Trophoblast cell (in vitro differentiated cells and primary cell): ENCODE measurements at regions not wholly inside any gene's neighbourhood (a gene's known extent, or its start where the extent isn't known, plus 50 kb on each side); places are given as distances from the start of the nearest gene placed in this dataset.

Experiments
- DNase-seq, 2 donors: peaks; one replicate each; pipeline ENCODE4 v3.0.0-alpha.2; 2016
- H2AFZ ChIP-seq: 2 replicates; pipeline ENCODE4 v1.6.1; 2013; ENCODE audit warnings: low read length, moderate library complexity, mild to moderate bottlenecking; ENCODE audit not compliant: insufficient read depth, poor library complexity
- H2AK5ac ChIP-seq: 2 replicates; pipeline ENCODE4 v1.6.1; 2013; ENCODE audit warnings: mild to moderate bottlenecking, low read length
- H2BK120ac ChIP-seq: 2 replicates; pipeline ENCODE4 v1.6.1; 2013; ENCODE audit warnings: low read length, mild to moderate bottlenecking, moderate library complexity; ENCODE audit not compliant: insufficient read depth, poor library complexity
- H2BK12ac ChIP-seq: 2 replicates; pipeline ENCODE4 v1.6.1; 2013; ENCODE audit warnings: mild to moderate bottlenecking, low read length, moderate library complexity
- H2BK5ac ChIP-seq: 2 replicates; pipeline ENCODE4 v1.6.1; 2013; ENCODE audit warnings: low read length, low read depth, moderate library complexity, mild to moderate bottlenecking; ENCODE audit not compliant: poor library complexity
- H3K14ac ChIP-seq: 2 replicates; pipeline ENCODE4 v1.6.1; 2013; ENCODE audit warnings: mild to moderate bottlenecking, low read length
- H3K18ac ChIP-seq: 2 replicates; pipeline ENCODE4 v1.6.1; 2013; ENCODE audit warnings: mild to moderate bottlenecking, low read length
- H3K23ac ChIP-seq: 2 replicates; pipeline ENCODE4 v1.6.1; 2013; ENCODE audit warnings: low read length
- H3K27ac ChIP-seq: 2 replicates; pipeline ENCODE4 v1.5.1; 2013; ENCODE audit warnings: low read depth, mild to moderate bottlenecking, inconsistent platforms, low read length, moderate library complexity
- H3K27me3 ChIP-seq: 2 replicates; pipeline ENCODE4 v1.6.1; 2013; ENCODE audit warnings: inconsistent platforms, mild to moderate bottlenecking, low read length, moderate library complexity; ENCODE audit not compliant: insufficient read depth
- H3K36me3 ChIP-seq, 2 experiments: 1 replicate in 1 of 2; 2 replicates in 1 of 2; pipeline ENCODE4 v1.6.1; 2013; ENCODE audit warnings: low read length in 2 of 2, mild to moderate bottlenecking in 2 of 2, moderate library complexity in 1 of 2; ENCODE audit not compliant: insufficient read depth in 2 of 2, control insufficient read depth in 1 of 2
- H3K4ac ChIP-seq: 2 replicates; pipeline ENCODE4 v1.6.1; 2013; ENCODE audit warnings: low read depth, mild to moderate bottlenecking, low read length, moderate library complexity
- H3K4me1 ChIP-seq, 2 experiments: 1 replicate in 1 of 2; 2 replicates in 1 of 2; pipeline ENCODE4 v1.6.1; 2013; ENCODE audit warnings: low read length in 2 of 2, mild to moderate bottlenecking in 2 of 2, moderate library complexity in 1 of 2; ENCODE audit not compliant: insufficient read depth in 2 of 2, control insufficient read depth in 1 of 2
- H3K4me2 ChIP-seq: 2 replicates; pipeline ENCODE4 v1.6.1; 2013; ENCODE audit warnings: inconsistent platforms, mild to moderate bottlenecking, low read length, moderate library complexity
- H3K4me3 ChIP-seq: 2 replicates; pipeline ENCODE4 v1.5.1; 2013; ENCODE audit warnings: mild to moderate bottlenecking, low read depth, low read length, inconsistent platforms
- H3K79me1 ChIP-seq: one replicate; pipeline ENCODE4 v1.6.1; 2013; ENCODE audit warnings: low read length
- H3K79me2 ChIP-seq: 2 replicates; pipeline ENCODE4 v1.6.1; 2013; ENCODE audit warnings: low read length, mild to moderate bottlenecking; ENCODE audit not compliant: control insufficient read depth, insufficient read depth, poor library complexity
- H3K9ac ChIP-seq: 2 replicates; pipeline ENCODE4 v1.6.1; 2013; ENCODE audit warnings: mild to moderate bottlenecking, low read length
- H3K9me3 ChIP-seq: 2 replicates; pipeline ENCODE4 v1.6.1; 2013; ENCODE audit warnings: low read depth, mild to moderate bottlenecking, control low read depth, inconsistent platforms, low read length; ENCODE audit not compliant: insufficient read depth
- H4K12ac ChIP-seq: 2 replicates; pipeline ENCODE4 v1.6.1; 2013; ENCODE audit warnings: low read depth, mild to moderate bottlenecking, low read length, moderate library complexity
- H4K8ac ChIP-seq: 2 replicates; pipeline ENCODE4 v1.6.1; 2013; ENCODE audit warnings: low read depth, mild to moderate bottlenecking, low read length, moderate library complexity
- H4K91ac ChIP-seq: one replicate; pipeline ENCODE4 v1.6.1; 2013; ENCODE audit warnings: low read depth, mild to moderate bottlenecking, low read length, moderate library complexity
- WGBS: extraction: QIAGEN DNeasy Blood & Tissue Kit; methylation state at CpG from one replicate; pipeline ENCODE4 v1.1.7; 2013; ENCODE audit warnings: missing lambda C conversion rate; ENCODE audit not compliant: insufficient read length, insufficient coverage; ENCODE audit errors: extremely low coverage; 5-methylcytosine and 5-hydroxymethylcytosine counted together

DNA sequence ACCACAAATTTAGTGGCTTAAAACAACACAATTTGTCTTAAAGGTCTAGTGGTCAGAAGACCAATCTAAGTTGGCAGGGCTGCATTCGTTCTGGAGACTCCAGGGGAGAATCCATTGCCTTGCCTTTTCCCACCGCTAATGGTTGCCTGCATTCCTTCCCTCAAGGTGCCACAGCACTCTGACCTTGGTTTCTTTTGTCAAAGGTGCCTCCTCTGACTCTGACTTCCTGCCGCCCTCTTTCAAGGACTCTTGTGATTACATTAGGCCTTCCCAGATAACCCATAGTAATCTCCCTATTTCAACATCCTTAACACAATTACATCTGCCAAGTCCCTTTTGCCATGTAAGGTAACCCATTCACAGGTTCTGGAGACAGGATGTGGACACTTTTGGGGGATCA is 145.3 kb downstream of the S1PR1 start:
- no peaks in the 10 kb centered on the region for H3K36me3 ChIP-seq
- H4K91ac ChIP-seq: no peak overlapping the region
- H3K9ac ChIP-seq: no peak overlapping the region
- H2BK12ac ChIP-seq: no peak overlapping the region
- no peak overlapping the region for H2AFZ ChIP-seq
- no peak overlapping the region for H3K4me3 ChIP-seq
- H4K12ac ChIP-seq: no peak overlapping the region
- no peak for DNase-seq
- no peaks in the 10 kb centered on the region for H3K79me2 ChIP-seq
- H3K9me3 ChIP-seq: peaks cover 3% of the 10 kb centered on the region
- H2BK5ac ChIP-seq: no peak overlapping the region
- no peak overlapping the region for H3K4ac ChIP-seq
- H3K14ac ChIP-seq: no peak overlapping the region
- no peaks in the 10 kb centered on the region for H3K27me3 ChIP-seq
- no peak overlapping the region for H3K4me2 ChIP-seq
- no peak overlapping the region for H3K23ac ChIP-seq
- no peak overlapping the region for H3K27ac ChIP-seq
- no peak overlapping the region for H3K18ac ChIP-seq
- no CpG with 5 or more reads among the region's 3 CpGs for WGBS
- no peak overlapping the region for H2BK120ac ChIP-seq
- no peak overlapping the region for H4K8ac ChIP-seq
- no peak overlapping the region for H2AK5ac ChIP-seq
- H3K79me1 ChIP-seq: no peaks in the 10 kb centered on the region
- H3K4me1 ChIP-seq: no peaks in the 10 kb centered on the region

DNA sequence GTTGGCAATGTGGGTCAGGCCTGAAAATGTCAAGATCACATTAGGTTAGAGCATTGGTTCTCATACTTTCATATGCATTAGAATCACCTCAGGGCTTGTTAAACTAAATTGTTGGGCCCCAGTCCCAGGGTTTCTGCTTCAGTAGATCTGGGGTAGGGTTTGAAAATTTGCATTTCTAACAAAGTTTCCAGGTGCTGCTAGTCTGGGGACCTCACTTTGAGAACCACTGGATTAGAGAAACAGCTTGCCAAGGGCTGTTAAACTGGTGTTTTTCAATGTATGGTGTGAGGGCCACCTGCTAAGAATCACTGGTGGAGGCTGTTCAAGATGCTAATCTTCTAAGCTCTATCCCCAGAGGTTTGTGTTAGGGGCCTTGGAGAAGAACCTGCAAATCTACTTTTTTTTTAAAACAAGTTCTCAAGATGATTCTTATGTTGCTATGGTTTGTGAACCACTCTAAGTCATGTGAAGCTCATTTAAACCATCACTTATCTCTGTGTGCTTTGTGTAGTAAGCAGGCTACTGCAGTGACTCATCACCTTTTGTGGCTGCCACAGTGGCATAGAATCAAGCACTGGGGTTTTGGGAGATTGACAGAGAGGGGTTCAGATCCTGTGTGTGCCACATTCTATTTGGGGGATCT is 152.2 kb downstream of the S1PR1 start:
- Histone ChIP-seq H2AK5ac (no peak overlapping the region), H3K36me3 (no peaks in the 10 kb centered on the region)

DNA sequence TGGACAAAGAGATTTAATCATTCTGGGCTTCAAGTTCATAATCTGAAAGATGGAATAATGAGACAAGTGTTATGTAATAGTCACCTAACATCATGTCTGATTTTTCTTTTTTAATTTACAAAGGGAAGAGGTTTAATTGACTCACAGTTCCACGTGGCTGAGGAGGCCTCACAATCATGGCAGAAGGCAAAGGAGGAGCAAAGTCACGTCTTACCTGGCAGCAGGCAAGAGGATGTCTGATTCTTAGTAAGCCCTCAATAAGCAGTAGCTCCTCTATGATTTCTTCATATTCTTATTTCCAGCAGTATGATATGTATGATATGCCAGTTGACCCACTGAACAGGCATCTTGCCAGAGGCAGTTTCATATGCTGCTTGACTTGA is 152.7 kb downstream of the S1PR1 start:
- no CpG with 5 or more reads among the region's 2 CpGs for WGBS
- Histone ChIP-seq H2AFZ (no peak overlapping the region), H3K27ac (no peak overlapping the region), H3K14ac (no peak overlapping the region), H3K27me3 (no peaks in the 10 kb centered on the region), H4K12ac (no peak overlapping the region), H3K4me3 (no peak overlapping the region), H4K91ac (no peak overlapping the region), H3K4ac (no peak overlapping the region), H3K9me3 (peaks cover 5% of the 10 kb centered on the region), H3K79me1 (no peaks in the 10 kb centered on the region), H3K36me3 (no peaks in the 10 kb centered on the region), H2AK5ac (no peak overlapping the region), H4K8ac (no peak overlapping the region), H3K9ac (no peak overlapping the region), H2BK120ac (no peak overlapping the region), H2BK12ac (no peak overlapping the region), H3K18ac (no peak overlapping the region), H3K23ac (no peak overlapping the region), H2BK5ac (no peak overlapping the region), H3K4me2 (no peak overlapping the region), H3K79me2 (no peaks in the 10 kb centered on the region), H3K4me1 (no peaks in the 10 kb centered on the region)
- no peak for DNase-seq

More for the DNA sequence above, 152.2 kb downstream of the S1PR1 start:
- no peak for DNase-seq
- Histone ChIP-seq H3K79me2 (no peaks in the 10 kb centered on the region), H4K91ac (no peak overlapping the region), H3K9me3 (peaks cover 5% of the 10 kb centered on the region), H3K18ac (no peak overlapping the region), H2BK120ac (no peak overlapping the region), H3K4me2 (no peak overlapping the region), H3K4ac (no peak overlapping the region), H3K79me1 (no peaks in the 10 kb centered on the region), H3K23ac (no peak overlapping the region), H3K27ac (no peak overlapping the region), H3K27me3 (no peaks in the 10 kb centered on the region), H3K4me3 (no peak overlapping the region), H2BK5ac (no peak overlapping the region), H2AFZ (no peak overlapping the region), H4K12ac (no peak overlapping the region), H4K8ac (no peak overlapping the region), H3K14ac (no peak overlapping the region), H3K9ac (no peak overlapping the region), H2BK12ac (no peak overlapping the region), H3K4me1 (no peaks in the 10 kb centered on the region)

DNA sequence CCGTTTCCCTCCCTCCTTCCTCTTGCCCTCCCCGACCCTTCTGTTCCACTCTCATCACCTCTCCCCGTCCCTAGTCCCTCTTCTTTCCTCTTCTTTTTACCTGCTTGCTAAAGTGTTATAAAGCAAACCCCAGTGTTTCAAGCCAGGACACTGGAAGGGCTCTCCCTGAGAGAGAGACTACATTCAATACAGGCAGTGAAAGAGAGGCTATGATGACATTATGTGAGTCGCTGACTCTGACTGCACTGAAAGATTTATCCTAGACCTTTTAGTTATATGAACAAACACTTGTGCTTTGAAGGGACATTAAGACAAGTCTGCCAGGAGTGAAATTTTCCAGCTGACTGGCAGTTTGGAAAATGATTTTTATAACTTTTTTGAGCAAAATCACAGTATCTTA is 155.7 kb downstream of the S1PR1 start:
- Histone ChIP-seq H3K4me2 (no peak overlapping the region), H3K14ac (no peak overlapping the region), H3K23ac (no peak overlapping the region), H3K36me3 (no peaks in the 10 kb centered on the region), H3K27ac (no peak overlapping the region), H3K79me2 (no peaks in the 10 kb centered on the region), H3K4ac (no peak overlapping the region), H4K8ac (no peak overlapping the region), H3K4me3 (no peak overlapping the region), H4K12ac (no peak overlapping the region), H3K4me1 (no peaks in the 10 kb centered on the region), H2BK120ac (no peak overlapping the region), H3K9me3 (no peaks in the 10 kb centered on the region), H4K91ac (no peak overlapping the region), H3K9ac (no peak overlapping the region), H3K18ac (no peak overlapping the region), H3K27me3 (no peaks in the 10 kb centered on the region), H2BK12ac (no peak overlapping the region), H2AFZ (no peak overlapping the region), H2BK5ac (no peak overlapping the region), H2AK5ac (no peak overlapping the region), H3K79me1 (no peaks in the 10 kb centered on the region)
- 100% methylated on average over 2 of the region's 4 CpGs for WGBS
- no peak for DNase-seq
